HTERT RPE-1 (cell line): ENCODE measurements at regions not wholly inside any gene's neighbourhood (a gene's known extent, or its start where the extent isn't known, plus 50 kb on each side); places are given as distances from the start of the nearest gene placed in this dataset.

Experiments
- in situ Hi-C: fragments of 300-500 bp; cut with MboI; formaldehyde crosslinking; loops from 4 replicates; pipeline ENCODE4 v1.14.3; 2020; ENCODE audit warnings: low sequenced_read_pairs

- in situ Hi-C loops: no loop called here
Measured at GRCh38 chr11:70622091-70622490, 223.8 kb downstream of the CTTN start.

- in situ Hi-C loops: no loop called here
Measured at GRCh38 chr11:70623906-70624597, 225.7 kb downstream of the CTTN start.

GRCh38 chr11:70624598-70624993 lies 226.3 kb downstream of the CTTN start:
- in situ Hi-C loops: no loop called here

- in situ Hi-C loops: no loop called here
Measured at GRCh38 chr11:70625051-70625450, 226.7 kb downstream of the CTTN start.

- in situ Hi-C loops: no loop called here
Measured at GRCh38 chr11:70625582-70626518, 227.5 kb downstream of the CTTN start.

- in situ Hi-C loops: no loop called here
Measured at GRCh38 chr11:70627219-70627618, 228.9 kb downstream of the CTTN start.

GRCh38 chr11:70628176-70628854 lies 230.0 kb downstream of the CTTN start:
- in situ Hi-C loops: no loop called here

GRCh38 chr11:70628855-70629844 lies 230.8 kb downstream of the CTTN start:
- in situ Hi-C loops: no loop called here

GRCh38 chr11:70630068-70630467 lies 231.7 kb downstream of the CTTN start:
- in situ Hi-C loops: no loop called here

- in situ Hi-C loops: no loop called here
Measured at GRCh38 chr11:70630816-70631623, 232.7 kb downstream of the CTTN start.

GRCh38 chr11:70631624-70632047 lies 233.3 kb downstream of the CTTN start:
- in situ Hi-C loops: no loop called here

- in situ Hi-C loops: no loop called here
Measured at GRCh38 chr11:70633610-70634009, 235.3 kb downstream of the CTTN start.

GRCh38 chr11:70636659-70637058 lies 238.3 kb downstream of the CTTN start:
- in situ Hi-C loops: no loop called here

GRCh38 chr11:70637186-70637800 lies 239.0 kb downstream of the CTTN start:
- in situ Hi-C loops: no loop called here

GRCh38 chr11:70637949-70638583 lies 239.7 kb downstream of the CTTN start:
- in situ Hi-C loops: no loop called here

- in situ Hi-C loops: no loop called here
Measured at GRCh38 chr11:70640408-70640807, 242.1 kb downstream of the CTTN start.

- in situ Hi-C loops: no loop called here
Measured at GRCh38 chr11:70641369-70641768, 243.0 kb downstream of the CTTN start.

GRCh38 chr11:70642266-70642665 lies 243.9 kb downstream of the CTTN start:
- in situ Hi-C loops: no loop called here

GRCh38 chr11:70643642-70644041 lies 245.3 kb downstream of the CTTN start:
- in situ Hi-C loops: no loop called here
